Activated naive CD4-positive, alpha-beta T cell treated with Interleukin-2 at 50 U/mL for 16 hours (primary cell): ENCODE measurements at regions not wholly inside any gene's neighbourhood (a gene's known extent, or its start where the extent isn't known, plus 50 kb on each side); places are given as distances from the start of the nearest gene placed in this dataset.

Experiments
- DNase-seq: peaks from one replicate; pipeline ENCODE4 v3.0.0-alpha.2; 2020

DNA sequence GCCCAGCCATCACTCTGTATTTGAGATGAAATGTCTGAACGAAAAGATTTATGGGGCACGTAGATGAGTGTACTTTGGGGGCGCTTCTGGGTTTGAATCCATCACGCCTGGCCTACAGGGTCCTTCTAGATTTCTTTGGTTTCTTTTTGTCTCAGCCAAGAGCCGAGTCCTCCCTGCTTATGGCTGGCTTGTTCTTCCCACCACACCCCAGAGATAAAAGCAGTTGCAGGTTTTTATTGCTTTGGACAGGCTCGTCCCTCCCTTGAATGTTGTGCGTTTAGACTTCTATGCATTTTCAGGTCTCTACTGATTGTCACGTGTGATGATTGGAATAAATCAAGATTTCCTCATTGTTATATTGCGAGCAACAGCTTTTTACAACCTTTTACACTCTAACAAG is 104.8 kb upstream of the CHRNA7 start:
- DNase-seq, result no peak

DNA sequence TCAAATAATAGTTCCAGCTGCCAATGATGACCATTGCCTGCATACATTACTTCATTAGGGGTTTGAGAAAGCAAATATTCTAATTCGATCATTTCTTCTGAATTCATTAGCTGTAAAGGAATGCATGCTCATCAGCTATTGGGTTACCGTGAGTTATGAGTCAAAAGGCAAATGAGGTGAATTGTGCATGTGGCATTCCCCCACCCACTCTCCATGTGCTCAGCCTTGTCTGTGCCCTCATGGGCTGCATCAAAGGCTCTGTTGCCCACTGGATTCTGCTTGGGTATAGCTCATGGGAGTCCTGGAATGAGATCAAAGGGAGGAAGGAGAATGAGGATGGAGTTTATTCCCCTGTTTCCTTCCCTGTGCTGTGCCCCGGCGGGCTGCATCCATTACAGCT is 99.3 kb upstream of the CHRNA7 start:
- peak; percentile 35 for DNase-seq

- DNase-seq, result no peak
Observed at GRCh38 chr15:31932576-31932975, 97.7 kb upstream of the CHRNA7 start.

- DNase-seq, result no peak
Observed at GRCh38 chr15:31934821-31935220, 95.5 kb upstream of the CHRNA7 start.

DNA sequence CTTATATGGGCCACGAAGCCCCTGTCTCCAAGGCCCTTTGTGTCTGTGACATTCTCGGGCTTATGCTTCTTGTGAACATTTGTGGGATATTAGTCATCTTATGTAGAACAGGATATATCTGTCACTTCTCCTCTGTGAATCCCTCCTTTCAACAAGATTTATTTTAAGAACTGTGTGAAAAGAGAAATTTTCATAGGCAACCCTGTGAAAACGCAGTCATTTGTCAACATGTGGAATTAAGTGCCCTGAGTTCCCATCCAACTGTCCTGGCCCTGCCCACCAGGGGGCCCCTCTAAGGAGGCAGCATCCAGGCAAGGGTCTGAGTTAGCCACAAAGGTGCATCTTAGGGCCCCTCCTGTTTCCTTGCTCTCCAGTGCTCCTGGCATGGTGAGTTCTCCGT is 76.8 kb upstream of the CHRNA7 start:
- DNase-seq, result no peak

DNA sequence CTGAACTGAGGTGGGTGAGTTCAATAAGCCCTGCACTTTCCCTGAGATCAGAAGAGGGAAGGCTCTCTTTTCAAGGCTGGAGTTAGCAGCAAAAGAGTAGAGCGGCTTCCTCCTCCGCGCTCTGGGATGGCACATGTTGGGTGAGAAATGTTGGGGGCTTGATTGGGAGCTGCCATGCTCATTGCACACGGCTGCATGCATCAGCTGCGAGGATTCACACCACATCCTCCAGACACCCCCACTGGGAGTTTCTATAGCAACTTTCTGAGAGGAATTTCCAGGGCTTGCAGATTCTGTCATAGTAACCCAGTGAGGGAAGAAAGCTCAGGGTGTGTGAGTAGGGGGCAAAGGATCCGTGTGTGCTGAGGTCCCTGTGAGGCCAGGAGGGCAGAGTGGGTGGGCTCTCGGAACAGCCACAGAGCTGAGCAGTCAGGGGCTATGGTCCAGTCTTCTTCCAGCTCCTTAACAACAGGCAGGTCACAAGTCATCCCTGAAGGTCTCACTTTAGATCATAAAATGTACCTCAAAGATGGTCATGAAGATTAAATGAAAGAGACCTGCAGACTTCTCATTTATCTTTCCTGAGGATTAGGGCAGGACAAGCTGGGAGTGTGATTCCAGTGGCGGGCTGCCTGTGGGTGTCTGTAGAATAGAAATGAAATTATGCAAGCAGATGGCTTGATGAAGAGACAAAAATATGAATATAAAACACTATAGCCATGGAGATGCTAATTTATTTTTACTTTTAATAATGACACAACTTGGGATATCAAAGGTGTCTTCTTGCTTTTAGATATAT is 75.7 kb upstream of the CHRNA7 start:
- no peak for DNase-seq

DNA sequence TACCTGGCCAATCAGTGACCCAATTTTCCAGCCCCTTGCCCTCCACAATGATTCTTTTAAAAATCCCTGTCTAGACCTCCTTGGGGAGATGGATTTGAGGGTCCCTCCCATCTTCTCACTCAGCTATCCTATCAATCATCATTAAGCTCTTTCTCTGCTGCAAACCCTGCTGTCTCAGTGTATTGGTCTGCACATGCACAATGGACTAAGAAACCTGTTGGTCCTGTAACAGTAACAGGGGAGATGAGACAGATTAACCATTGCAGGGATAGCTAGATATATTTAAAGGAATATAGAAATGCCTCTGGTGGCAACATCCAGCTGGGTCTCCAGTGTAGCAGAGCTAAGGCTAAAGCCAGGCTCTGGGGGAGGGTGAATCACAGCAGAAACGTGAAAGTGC is 74.6 kb upstream of the CHRNA7 start:
- DNase-seq, result no peak

DNA sequence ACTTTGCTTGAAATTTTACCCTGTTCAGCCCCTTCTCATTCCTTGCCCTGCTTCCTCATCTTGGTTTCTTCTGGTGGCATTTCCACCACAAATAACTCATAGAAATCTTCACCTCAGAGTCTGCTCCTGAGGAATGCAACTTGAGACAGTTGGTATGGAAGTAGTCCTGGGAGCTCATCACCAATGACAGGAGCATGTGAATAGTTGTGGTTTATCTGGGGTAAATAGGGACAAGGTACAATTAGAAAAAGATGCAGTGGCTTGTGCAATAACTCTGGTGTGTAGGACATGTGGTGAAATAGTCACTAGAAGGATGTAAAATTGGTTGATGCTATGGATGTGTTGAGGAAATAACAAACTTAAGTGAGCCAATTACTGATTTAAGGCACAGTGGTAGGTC is 72.7 kb upstream of the CHRNA7 start:
- no peak for DNase-seq

DNA sequence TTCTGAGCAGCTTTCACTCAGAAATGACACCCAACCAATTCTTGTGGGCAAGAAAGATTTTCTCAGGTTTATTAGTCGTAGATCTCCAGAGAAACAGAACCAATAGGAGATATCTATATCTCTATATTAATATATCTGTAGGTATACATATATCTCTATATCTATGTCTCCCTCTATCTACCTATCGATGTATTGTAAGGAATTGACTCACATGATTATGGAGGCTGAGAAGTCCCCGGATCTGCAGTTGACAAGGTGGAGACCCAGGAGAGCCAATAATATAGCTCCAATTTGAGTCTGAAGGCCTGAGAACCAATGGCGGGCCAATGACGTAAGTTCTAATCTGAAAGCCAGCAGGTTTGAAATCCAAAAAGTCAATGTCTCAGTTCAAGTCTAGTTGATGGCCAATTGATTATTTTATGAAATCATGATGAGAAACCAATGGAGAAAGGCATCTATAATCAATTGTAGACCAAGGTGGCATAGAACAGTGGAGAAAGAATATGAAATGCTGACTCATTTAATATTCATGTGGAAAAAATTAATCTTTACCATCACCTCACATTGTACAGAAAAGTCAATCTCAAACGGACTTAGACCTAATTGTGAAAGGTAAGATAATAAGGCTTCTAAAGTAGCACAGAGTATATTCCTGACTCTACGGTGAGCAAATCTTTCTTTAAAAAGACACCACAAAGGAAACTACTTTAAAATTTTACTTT is 65.6 kb upstream of the CHRNA7 start:
- no peak for DNase-seq

DNA sequence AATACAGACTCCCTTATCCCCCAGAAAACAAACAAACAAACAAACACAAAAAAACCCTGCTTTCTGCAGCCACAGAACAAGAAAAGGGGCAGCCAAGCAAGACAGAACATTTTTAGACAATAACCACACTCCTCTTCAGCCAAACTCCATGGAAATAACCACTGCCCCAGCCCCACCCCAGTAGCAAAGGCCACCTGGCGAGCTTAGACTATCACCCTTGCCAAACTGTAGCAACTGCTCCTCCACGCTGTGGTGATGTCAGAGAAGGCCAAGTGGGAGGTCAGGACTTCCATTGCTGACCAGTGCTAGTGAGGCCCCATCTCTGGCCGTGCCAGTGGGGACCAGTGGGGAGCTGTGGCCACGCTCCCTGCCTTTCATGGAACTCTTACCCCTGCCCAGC is 60.3 kb upstream of the CHRNA7 start:
- DNase-seq, result no peak

- DNase-seq, result no peak
Observed at GRCh38 chr15:31973197-31973596, 57.1 kb upstream of the CHRNA7 start.

GRCh38 chr15:31974154-31974794 is 56.0 kb upstream of the CHRNA7 start:
- DNase-seq, result no peak

DNA sequence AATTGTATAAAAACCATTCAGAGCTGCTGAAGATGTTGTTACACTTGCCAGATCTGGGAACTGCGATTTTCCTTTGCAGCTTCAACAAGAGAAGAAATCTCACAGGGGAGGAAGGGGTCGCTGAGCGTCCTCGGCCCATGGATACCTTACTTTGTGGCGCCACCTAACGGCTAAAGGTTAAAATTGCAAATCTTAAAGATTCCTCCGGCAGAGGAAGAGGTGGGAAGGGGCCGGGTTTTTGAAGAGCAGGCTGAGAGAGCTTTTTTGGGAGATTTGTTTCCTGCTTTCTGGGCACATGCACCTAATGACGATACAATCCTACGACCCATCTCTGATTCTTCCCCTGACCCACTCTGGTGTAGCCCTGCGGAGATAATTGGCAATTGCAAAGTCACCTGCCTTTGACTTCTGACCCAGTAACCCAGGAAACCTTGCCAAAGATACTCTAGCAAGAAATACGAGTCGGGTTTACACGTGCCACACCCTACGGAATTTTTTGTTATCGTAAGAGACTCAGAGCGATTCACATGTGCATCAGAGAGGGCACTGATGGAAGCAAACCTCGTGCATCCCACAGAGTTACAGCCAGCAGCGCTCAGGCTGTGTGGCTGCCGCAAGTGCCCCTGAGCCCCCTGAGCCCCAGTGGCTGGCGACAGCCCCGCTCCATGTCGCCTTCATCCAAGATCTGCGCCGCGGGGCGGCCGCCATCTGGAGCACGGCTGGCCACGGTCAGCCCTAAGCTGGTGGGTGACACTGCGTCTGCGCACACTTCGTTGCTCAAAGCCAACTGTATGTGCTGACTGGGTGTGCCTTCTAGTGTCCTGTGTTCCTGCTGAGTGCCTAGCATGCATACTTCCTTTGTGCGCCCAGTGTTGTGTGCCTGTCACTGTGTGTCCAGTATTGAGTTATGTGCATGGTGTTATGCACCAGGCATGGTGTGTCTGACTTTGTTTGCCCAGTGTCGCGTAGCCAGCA is 55.2 kb upstream of the CHRNA7 start:
- peak; percentile 15 for DNase-seq

GRCh38 chr15:31975830-31976229 is 54.5 kb upstream of the CHRNA7 start:
- DNase-seq, result no peak

GRCh38 chr15:31977138-31977537 is 53.2 kb upstream of the CHRNA7 start:
- no peak for DNase-seq

GRCh38 chr15:31977812-31978661 is 52.3 kb upstream of the CHRNA7 start:
- peak; percentile 54 for DNase-seq
